ENCODE measurements at regions not wholly inside any gene's neighbourhood (a gene's known extent, or its start where the extent isn't known, plus 50 kb on each side); places are given as distances from the start of the nearest gene placed in this dataset.

GRCh38 chr2:24424387-24424786, 64.1 kb upstream of the ITSN2 start:
- H3K36me3 ChIP-seq (ENCODE audit: low read depth): no peaks in the 10 kb centered on the region
- no peak for TF ChIP-seq CTCF (IDR thresholded peaks at IDR 0.05; ENCODE audit: poor library complexity, severe bottlenecking)
- H3K4me3 ChIP-seq (ENCODE audit: severe bottlenecking): no peak overlapping the region
- ATAC-seq (ENCODE audit: low read depth) (no peak), DNase-seq (ENCODE audit: low spot score) (no peak)
- no peaks in the 10 kb centered on the region for H3K9me3 ChIP-seq (ENCODE audit: severe bottlenecking)
- no peaks in the 10 kb centered on the region for H3K4me1 ChIP-seq (ENCODE audit: insufficient read depth, poor library complexity, severe bottlenecking)
- H3K27ac ChIP-seq (ENCODE audit: poor library complexity, severe bottlenecking): no peak overlapping the region
- no peaks in the 10 kb centered on the region for H3K27me3 ChIP-seq (ENCODE audit: insufficient read depth, poor library complexity, severe bottlenecking)

GRCh38 chr2:24423095-24423494, 62.8 kb upstream of the ITSN2 start:
- H3K36me3 ChIP-seq (ENCODE audit: low read depth): no peaks in the 10 kb centered on the region
- H3K4me1 ChIP-seq (ENCODE audit: insufficient read depth, poor library complexity, severe bottlenecking): no peaks in the 10 kb centered on the region
- TF ChIP-seq CTCF (IDR thresholded peaks at IDR 0.05; ENCODE audit: poor library complexity, severe bottlenecking): no peak
- H3K27me3 ChIP-seq (ENCODE audit: insufficient read depth, poor library complexity, severe bottlenecking): no peaks in the 10 kb centered on the region
- H3K9me3 ChIP-seq (ENCODE audit: severe bottlenecking): peaks cover under 1% of the 10 kb centered on the region
- DNase-seq (ENCODE audit: low spot score) (no peak), ATAC-seq (ENCODE audit: low read depth) (no peak)
- H3K27ac ChIP-seq (ENCODE audit: poor library complexity, severe bottlenecking): no peak overlapping the region
- H3K4me3 ChIP-seq (ENCODE audit: severe bottlenecking): no peak overlapping the region

GRCh38 chr2:24421668-24422067, 61.3 kb upstream of the ITSN2 start:
- Histone ChIP-seq H3K36me3 (ENCODE audit: low read depth) (no peaks in the 10 kb centered on the region), H3K4me1 (ENCODE audit: insufficient read depth, poor library complexity, severe bottlenecking) (no peaks in the 10 kb centered on the region), H3K27ac (ENCODE audit: poor library complexity, severe bottlenecking) (no peak overlapping the region), H3K4me3 (ENCODE audit: severe bottlenecking) (no peak overlapping the region), H3K27me3 (ENCODE audit: insufficient read depth, poor library complexity, severe bottlenecking) (no peaks in the 10 kb centered on the region), H3K9me3 (ENCODE audit: severe bottlenecking) (peaks cover 2% of the 10 kb centered on the region)
- 0 out of 3 replicates have a peak, but pooled peaks have one; percentile 21 for ATAC-seq (ENCODE audit: low read depth)
- TF ChIP-seq CTCF (IDR thresholded peaks at IDR 0.05; ENCODE audit: poor library complexity, severe bottlenecking): peak; percentile 16
- DNase-seq (ENCODE audit: low spot score): no peak

- no peak for ATAC-seq (ENCODE audit: low read depth)
- no peak overlapping the region for H3K27ac ChIP-seq (ENCODE audit: poor library complexity, severe bottlenecking)
- no peak overlapping the region for H3K4me3 ChIP-seq (ENCODE audit: severe bottlenecking)
These were observed 60.0 kb upstream of the ITSN2 start for GRCh38 chr2:24420373-24420772.

More at GRCh38 chr2:24420373-24420772, 60.0 kb upstream of the ITSN2 start:
- H3K27me3 ChIP-seq (ENCODE audit: insufficient read depth, poor library complexity, severe bottlenecking): no peaks in the 10 kb centered on the region
- H3K4me1 ChIP-seq (ENCODE audit: insufficient read depth, poor library complexity, severe bottlenecking): no peaks in the 10 kb centered on the region
- H3K9me3 ChIP-seq (ENCODE audit: severe bottlenecking): peaks cover 2% of the 10 kb centered on the region
- H3K36me3 ChIP-seq (ENCODE audit: low read depth): no peaks in the 10 kb centered on the region
- TF ChIP-seq CTCF (IDR thresholded peaks at IDR 0.05; ENCODE audit: poor library complexity, severe bottlenecking): no peak
- no peak for DNase-seq (ENCODE audit: low spot score)

Data from RWPE2 (cell line).